Osteoblast (primary cell): ENCODE measurements at regions not wholly inside any gene's neighbourhood (a gene's known extent, or its start where the extent isn't known, plus 50 kb on each side); places are given as distances from the start of the nearest gene placed in this dataset.

Experiments used
- DNase-seq: peaks from one replicate; pipeline ENCODE4 v3.0.0; 2011; ENCODE audit warnings: low spot score, mixed read lengths; ENCODE audit not compliant: insufficient read length; ENCODE audit errors: missing footprints
- H2AFZ ChIP-seq: 2 replicates; pipeline ENCODE4 v1.6.0; 2011; ENCODE audit warnings: mild to moderate bottlenecking, low read length
- H3K27ac ChIP-seq: 2 replicates; pipeline ENCODE4 v1.5.1; 2011; ENCODE audit warnings: mild to moderate bottlenecking, low read depth, low read length, moderate library complexity
- H3K27me3 ChIP-seq: 2 replicates; pipeline ENCODE4 v1.6.0; 2012; ENCODE audit warnings: mild to moderate bottlenecking, control low read depth, inconsistent platforms, low read length, moderate library complexity; ENCODE audit not compliant: insufficient read depth
- H3K36me3 ChIP-seq: 2 replicates; pipeline ENCODE4 v1.5.1; 2011; ENCODE audit warnings: mild to moderate bottlenecking, low read length, control low read depth, moderate library complexity; ENCODE audit not compliant: insufficient read depth
- H3K4me1 ChIP-seq: 2 replicates; pipeline ENCODE4 v1.5.1; 2011; ENCODE audit warnings: mild to moderate bottlenecking, low read length, control low read depth, moderate library complexity; ENCODE audit not compliant: insufficient read depth
- H3K4me2 ChIP-seq: 2 replicates; pipeline ENCODE4 v1.6.0; 2011; ENCODE audit warnings: mild to moderate bottlenecking, low read length; ENCODE audit not compliant: insufficient read depth
- H3K4me3 ChIP-seq: fragments of 200-600 bp; sonication (generic); 3 replicates; pipeline ENCODE4 v1.5.1; 2012; ENCODE audit warnings: mild to moderate bottlenecking, low read length, inconsistent platforms; ENCODE audit not compliant: insufficient read depth
- H3K79me2 ChIP-seq: 2 replicates; pipeline ENCODE4 v1.6.0; 2012; ENCODE audit warnings: mild to moderate bottlenecking, low read length, control low read depth, inconsistent platforms; ENCODE audit not compliant: insufficient read depth
- H3K9me3 ChIP-seq: 2 replicates; pipeline ENCODE4 v1.5.1; 2011; ENCODE audit warnings: low read depth, low read length, control low read depth
- H4K20me1 ChIP-seq: 2 replicates; pipeline ENCODE4 v1.6.0; 2012; ENCODE audit warnings: mild to moderate bottlenecking, low read length, control low read depth; ENCODE audit not compliant: insufficient read depth
- CTCF ChIP-seq: IDR thresholded peaks from 2 replicates; pipeline ENCODE4 v1.5.1; 2011; ENCODE audit warnings: mild to moderate bottlenecking, low read depth, low read length, moderate library complexity; ENCODE audit errors: extremely low read depth

GRCh38 chr12:58491306-58491705 lies 429.0 kb downstream of the LRIG3 start:
- Histone ChIP-seq H3K27ac (no peak overlapping the region), H2AFZ (no peak overlapping the region)

GRCh38 chr12:58496411-58497190 lies 423.7 kb downstream of the LRIG3 start:
- H3K79me2 ChIP-seq, result no peaks in the 10 kb centered on the region
- H3K9me3 ChIP-seq, result no peaks in the 10 kb centered on the region
- H3K4me2 ChIP-seq, result no peak overlapping the region
- no peak for TF ChIP-seq CTCF
- H3K4me3 ChIP-seq, result no peak overlapping the region
- H3K4me1 ChIP-seq, result peaks cover 8% of the 10 kb centered on the region
- DNase-seq, result no peak
- H3K36me3 ChIP-seq, result no peaks in the 10 kb centered on the region
- no peaks in the 10 kb centered on the region for H4K20me1 ChIP-seq
- H2AFZ ChIP-seq, result no peak overlapping the region
- no peak overlapping the region for H3K27ac ChIP-seq
- H3K27me3 ChIP-seq, result no peaks in the 10 kb centered on the region

More at GRCh38 chr12:58491306-58491705, 429.0 kb downstream of the LRIG3 start:
- no peak for TF ChIP-seq CTCF
- Histone ChIP-seq H3K4me1 (peaks cover 33% of the 10 kb centered on the region), H3K27me3 (no peaks in the 10 kb centered on the region), H3K9me3 (no peaks in the 10 kb centered on the region), H4K20me1 (no peaks in the 10 kb centered on the region), H3K4me2 (no peak overlapping the region), H3K4me3 (no peak overlapping the region), H3K36me3 (no peaks in the 10 kb centered on the region), H3K79me2 (no peaks in the 10 kb centered on the region)
- no peak for DNase-seq

- H3K4me1 ChIP-seq, result peaks cover 32% of the 10 kb centered on the region
- no peaks in the 10 kb centered on the region for H4K20me1 ChIP-seq
- H3K9me3 ChIP-seq, result no peaks in the 10 kb centered on the region
- TF ChIP-seq CTCF, result no peak
- no peaks in the 10 kb centered on the region for H3K79me2 ChIP-seq
- H2AFZ ChIP-seq, result no peak overlapping the region
- H3K27me3 ChIP-seq, result no peaks in the 10 kb centered on the region
- no peak overlapping the region for H3K4me3 ChIP-seq
- H3K4me2 ChIP-seq, result no peak overlapping the region
- DNase-seq, result no peak
- no peak overlapping the region for H3K27ac ChIP-seq
- no peaks in the 10 kb centered on the region for H3K36me3 ChIP-seq
Measured at GRCh38 chr12:58500399-58500798, 419.9 kb downstream of the LRIG3 start.

GRCh38 chr12:58502226-58502625 lies 418.1 kb downstream of the LRIG3 start:
- Histone ChIP-seq H3K79me2 (no peaks in the 10 kb centered on the region), H4K20me1 (no peaks in the 10 kb centered on the region), H3K9me3 (no peaks in the 10 kb centered on the region), H3K27me3 (no peaks in the 10 kb centered on the region), H3K4me2 (peak overlapping the region; percentile 29), H3K27ac (no peak overlapping the region), H3K4me1 (peaks cover 32% of the 10 kb centered on the region), H3K4me3 (no peak overlapping the region), H3K36me3 (no peaks in the 10 kb centered on the region), H2AFZ (peak overlapping the region; percentile 36)
- TF ChIP-seq CTCF, result no peak
- no peak for DNase-seq
